ENCODE measurements at regions not wholly inside any gene's neighbourhood (a gene's known extent, or its start where the extent isn't known, plus 50 kb on each side); places are given as distances from the start of the nearest gene placed in this dataset.

DNA sequence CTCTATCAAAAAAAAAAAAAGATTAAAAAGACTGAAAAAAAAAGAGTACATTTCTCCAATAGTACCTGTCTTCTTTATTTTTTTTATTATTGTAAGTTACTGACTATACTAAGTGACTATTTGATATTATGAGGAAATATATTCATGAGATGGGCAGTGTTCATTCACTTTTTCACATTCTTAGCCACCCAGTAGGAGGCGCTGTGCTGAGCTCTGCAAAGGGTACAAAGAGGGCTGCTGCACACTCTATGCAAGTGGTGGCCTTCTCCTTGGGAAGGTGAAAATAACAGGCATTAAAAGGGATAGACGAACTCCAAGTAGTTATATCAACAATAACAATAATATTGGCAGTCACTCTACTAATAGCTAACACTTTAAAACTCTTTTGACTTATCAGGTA, 1034.9 kb upstream of the FANCL start:
- TF ChIP-seq SUZ12 (IDR thresholded peaks at IDR 0.05; ENCODE audit: extremely low read depth, insufficient read depth, insufficient read length): no peak
- TF ChIP-seq YY1 (IDR thresholded peaks at IDR 0.05; ENCODE audit: insufficient read depth, insufficient read length): no peak
- TF ChIP-seq ZNF274 (IDR thresholded peaks at IDR 0.05; ENCODE audit: low read depth, low read length): no peak
